WTC11 (cell line): ENCODE measurements at regions not wholly inside any gene's neighbourhood (a gene's known extent, or its start where the extent isn't known, plus 50 kb on each side); places are given as distances from the start of the nearest gene placed in this dataset.

Experiments
- ATAC-seq: fragments of 200-7000 bp; cut with Tn5 transposase; 2 replicates; pipeline ENCODE4 v1.10.0; 2021; ENCODE audit warnings: mild to moderate bottlenecking, moderate library complexity
- CTCF ChIA-PET: fragments of 300-600 bp; sonication (Branson Sonifier 250); formaldehyde crosslinking; loops from one replicate; lab custom pipeline; 2021; ENCODE audit warnings: antibody characterized with exemption; lab: Charles Lee
- POLR2A ChIA-PET: fragments of 350-600 bp; sonication (Branson Sonifier 250); formaldehyde crosslinking; loops from one replicate; lab custom pipeline; 2021; ENCODE audit warnings: antibody characterized with exemption; lab: Charles Lee
- DNase-seq: peaks from one replicate; pipeline ENCODE4 v3.0.0; 2021; ENCODE audit warnings: low spot score
- H3K27ac Mint-ChIP-seq: 2 replicates; pipeline ENCODE4 v1.8.0; 2021; ENCODE audit warnings: mixed read lengths
- H3K27me3 Mint-ChIP-seq: 2 replicates; pipeline ENCODE4 v1.8.0; 2021; ENCODE audit warnings: low read depth, mild to moderate bottlenecking, moderate library complexity, mixed read lengths
- H3K36me3 Mint-ChIP-seq: 2 replicates; pipeline ENCODE4 v1.8.0; 2021; ENCODE audit warnings: mixed read lengths
- H3K4me1 Mint-ChIP-seq: 2 replicates; pipeline ENCODE4 v1.8.0; 2022; ENCODE audit warnings: mixed read lengths
- H3K4me3 Mint-ChIP-seq: 2 replicates; pipeline ENCODE4 v1.8.0; 2021; ENCODE audit warnings: mild to moderate bottlenecking, moderate library complexity, mixed read lengths
- H3K9me3 Mint-ChIP-seq: 2 replicates; pipeline ENCODE4 v1.8.0; 2021; ENCODE audit warnings: mixed read lengths
- ATF1 ChIP-seq: sonication (generic); formaldehyde crosslinking; IDR thresholded peaks from 2 replicates; pipeline ENCODE4 v1.8.1; 2023; ENCODE audit warnings: mild to moderate bottlenecking, moderate library complexity, missing genetic modification reagents
- ATF3 ChIP-seq: sonication (generic); formaldehyde crosslinking; conservative IDR thresholded peaks from 2 replicates; pipeline ENCODE4 v1.8.1; 2022; ENCODE audit warnings: mild to moderate bottlenecking, missing genetic modification reagents
- CBFB ChIP-seq: sonication (generic); formaldehyde crosslinking; IDR thresholded peaks from 2 replicates; pipeline ENCODE4 v1.8.1; 2022; ENCODE audit warnings: mild to moderate bottlenecking, low read depth, missing genetic modification reagents
- CTCF ChIP-seq: fragments of 200-600 bp; IDR thresholded peaks from 2 replicates; pipeline ENCODE4 v1.8.0; 2022; ENCODE audit warnings: antibody characterized with exemption
- EMX1 ChIP-seq: fragments of 250-450 bp; sonication (Bioruptor Pico); IDR thresholded peaks from 2 replicates; pipeline ENCODE4 v1.8.0; 2021; ENCODE audit warnings: mild to moderate bottlenecking
- ETV6 ChIP-seq: sonication (generic); formaldehyde crosslinking; IDR thresholded peaks from 2 replicates; pipeline ENCODE4 v1.8.1; 2022; ENCODE audit warnings: mild to moderate bottlenecking, missing genetic modification reagents
- FOXK1 ChIP-seq: sonication (generic); formaldehyde crosslinking; IDR thresholded peaks from 2 replicates; pipeline ENCODE4 v1.8.0; 2022; ENCODE audit warnings: mild to moderate bottlenecking, moderate library complexity, missing genetic modification reagents
- HMGXB4 ChIP-seq: sonication (generic); formaldehyde crosslinking; IDR thresholded peaks from 2 replicates; pipeline ENCODE4 v1.8.1; 2023; ENCODE audit warnings: mild to moderate bottlenecking, moderate library complexity, missing genetic modification reagents
- IRF2 ChIP-seq: sonication (generic); formaldehyde crosslinking; IDR thresholded peaks from 2 replicates; pipeline ENCODE4 v1.8.0; 2022; ENCODE audit warnings: low read depth, missing genetic modification reagents, borderline replicate concordance
- JUN ChIP-seq: sonication (generic); formaldehyde crosslinking; IDR thresholded peaks from 2 replicates; pipeline ENCODE4 v1.8.0; 2023; ENCODE audit warnings: mild to moderate bottlenecking, missing genetic modification reagents
- MLX ChIP-seq: sonication (generic); formaldehyde crosslinking; IDR thresholded peaks from 2 replicates; pipeline ENCODE4 v1.8.1; 2023; ENCODE audit warnings: mild to moderate bottlenecking, missing genetic modification reagents, moderate library complexity
- MYBL2 ChIP-seq: sonication (generic); formaldehyde crosslinking; IDR thresholded peaks from 2 replicates; pipeline ENCODE4 v1.8.1; 2023; ENCODE audit warnings: mild to moderate bottlenecking, moderate library complexity, missing genetic modification reagents
- SMAD3 ChIP-seq: sonication (generic); formaldehyde crosslinking; IDR thresholded peaks from 2 replicates; pipeline ENCODE4 v1.8.0; 2022; ENCODE audit warnings: missing genetic modification reagents, mild to moderate bottlenecking, borderline replicate concordance
- SMAD4 ChIP-seq: sonication (generic); formaldehyde crosslinking; IDR thresholded peaks from 2 replicates; pipeline ENCODE4 v1.8.0; 2022; ENCODE audit warnings: mild to moderate bottlenecking, missing genetic modification reagents
- SP1 ChIP-seq: sonication (generic); formaldehyde crosslinking; conservative IDR thresholded peaks from 2 replicates; pipeline ENCODE4 v1.8.1; 2022; ENCODE audit warnings: missing genetic modification reagents
- USF1 ChIP-seq: sonication (generic); formaldehyde crosslinking; IDR thresholded peaks from 2 replicates; pipeline ENCODE4 v1.8.0; 2022; ENCODE audit warnings: mild to moderate bottlenecking, missing genetic modification reagents
- ZBTB43 ChIP-seq: sonication (generic); formaldehyde crosslinking; IDR thresholded peaks from 2 replicates; pipeline ENCODE4 v1.8.1; 2023; ENCODE audit warnings: mild to moderate bottlenecking, missing genetic modification reagents
- ZNF423 ChIP-seq: fragments of 250-450 bp; sonication (Bioruptor Pico); IDR thresholded peaks from 2 replicates; pipeline ENCODE4 v2.1.2; 2022; ENCODE audit warnings: mild to moderate bottlenecking, moderate library complexity
- ZNF671 ChIP-seq: fragments of 250-450 bp; sonication (Bioruptor Pico); IDR thresholded peaks from 2 replicates; pipeline ENCODE4 v1.8.0; 2021; ENCODE audit warnings: mild to moderate bottlenecking
- TF ChIP-seq, protein P1 (sequence below): fragments of 250-450 bp; sonication (Bioruptor Pico); conservative IDR thresholded peaks from 2 replicates; pipeline ENCODE4 v1.9.0; 2021; ENCODE audit warnings: mild to moderate bottlenecking
- TF ChIP-seq, protein P2 (sequence below): sonication (generic); formaldehyde crosslinking; IDR thresholded peaks from 2 replicates; pipeline ENCODE4 v1.8.0; 2022; ENCODE audit warnings: mild to moderate bottlenecking, missing genetic modification reagents
- TF ChIP-seq, protein P3 (sequence below): sonication (generic); formaldehyde crosslinking; IDR thresholded peaks from 2 replicates; pipeline ENCODE4 v1.8.0; 2022; ENCODE audit warnings: mild to moderate bottlenecking, missing genetic modification reagents

- TF ChIP-seq, protein P1, sequence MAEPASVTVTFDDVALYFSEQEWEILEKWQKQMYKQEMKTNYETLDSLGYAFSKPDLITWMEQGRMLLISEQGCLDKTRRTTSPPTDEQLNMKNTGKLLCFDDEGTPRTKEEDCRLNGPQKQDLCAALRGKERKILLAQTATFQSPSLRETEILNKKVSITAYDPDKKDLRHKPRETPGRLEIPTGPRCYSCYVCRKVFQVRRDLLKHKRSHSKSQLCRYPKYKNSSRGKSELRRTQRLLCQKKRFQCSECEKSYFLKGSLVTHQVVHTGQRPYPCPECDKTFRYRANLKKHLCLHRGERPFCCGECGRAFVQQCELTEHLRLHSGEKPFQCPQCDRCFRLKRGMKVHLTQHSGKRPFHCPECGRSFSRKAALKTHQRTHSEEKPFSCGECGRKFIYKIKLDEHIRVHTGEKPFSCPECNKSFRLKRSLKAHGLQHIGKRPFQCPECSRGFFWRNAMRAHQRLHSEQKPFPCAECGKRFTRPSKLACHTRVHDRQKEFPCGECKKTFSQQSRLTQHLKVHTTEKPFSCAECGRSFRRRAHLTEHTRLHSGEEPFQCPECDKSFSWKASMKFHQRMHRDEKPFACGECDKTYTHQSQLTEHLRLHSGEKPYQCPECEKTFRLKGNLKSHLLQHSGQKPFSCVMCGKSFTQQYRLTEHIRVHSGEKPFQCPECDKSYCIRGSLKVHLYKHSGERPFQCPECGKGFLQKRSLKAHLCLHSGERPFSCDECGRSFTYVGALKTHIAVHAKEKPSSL (CRISPR knock-in tag), result no peak
- TF ChIP-seq HMGXB4 (CRISPR knock-in tag) (no peak), EMX1 (CRISPR knock-in tag) (no peak), ATF1 (CRISPR knock-in tag) (no peak)
Observed at GRCh38 chr7:47659664-47660462, 78.0 kb upstream of the TNS3 start (continued).

DNA sequence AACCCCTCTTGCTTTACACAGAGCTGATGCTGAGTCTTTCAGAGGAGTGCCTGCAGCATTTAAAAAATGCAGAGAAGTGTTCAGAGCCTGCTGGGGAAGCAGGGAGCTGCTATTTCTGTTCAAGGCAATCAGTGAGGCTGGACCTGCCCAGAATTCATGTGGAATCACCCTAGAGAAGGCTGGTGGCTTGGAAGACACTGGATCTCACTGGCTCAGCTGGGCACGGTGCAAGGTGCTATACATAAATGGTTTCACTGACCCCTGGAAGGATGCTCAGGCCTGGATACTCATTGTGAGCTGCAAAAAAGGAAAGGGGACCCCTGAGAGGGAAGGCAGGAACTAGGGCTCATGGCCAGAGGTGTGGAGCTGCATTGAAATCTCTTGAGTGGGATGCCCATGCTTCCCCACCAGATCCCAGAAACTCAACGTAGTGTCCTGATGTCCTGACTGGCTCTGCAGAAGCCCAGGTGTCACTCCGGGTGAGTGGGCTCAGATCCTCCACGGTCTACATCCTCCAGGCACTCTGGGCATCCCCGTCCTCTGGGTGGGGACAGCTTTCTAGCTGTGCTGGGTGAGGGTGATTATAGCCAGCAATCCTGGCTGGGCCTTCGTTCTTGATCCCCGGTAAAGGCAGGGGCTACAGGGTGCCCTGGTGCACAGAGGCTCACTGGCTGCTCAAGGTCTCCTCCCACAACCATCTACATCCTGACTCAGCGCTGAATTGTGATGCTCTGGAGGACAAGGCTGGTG lies 77.2 kb upstream of the TNS3 start:
- ChIA-PET POLR2A (no interaction called here), CTCF (no interaction called here)
- ATAC-seq (no peak), DNase-seq (no peak)
- Mint-ChIP-seq H3K4me1 (peaks cover 21% of the 10 kb centered on the region), H3K4me3 (no peak overlapping the region), H3K9me3 (no peaks in the 10 kb centered on the region), H3K27ac (no peak overlapping the region), H3K27me3 (no peaks in the 10 kb centered on the region), H3K36me3 (no peaks in the 10 kb centered on the region)
- TF ChIP-seq ATF3 (CRISPR knock-in tag) (no peak), SMAD4 (no peak), ZNF671 (no peak), MLX (no peak)
- TF ChIP-seq, protein P2, sequence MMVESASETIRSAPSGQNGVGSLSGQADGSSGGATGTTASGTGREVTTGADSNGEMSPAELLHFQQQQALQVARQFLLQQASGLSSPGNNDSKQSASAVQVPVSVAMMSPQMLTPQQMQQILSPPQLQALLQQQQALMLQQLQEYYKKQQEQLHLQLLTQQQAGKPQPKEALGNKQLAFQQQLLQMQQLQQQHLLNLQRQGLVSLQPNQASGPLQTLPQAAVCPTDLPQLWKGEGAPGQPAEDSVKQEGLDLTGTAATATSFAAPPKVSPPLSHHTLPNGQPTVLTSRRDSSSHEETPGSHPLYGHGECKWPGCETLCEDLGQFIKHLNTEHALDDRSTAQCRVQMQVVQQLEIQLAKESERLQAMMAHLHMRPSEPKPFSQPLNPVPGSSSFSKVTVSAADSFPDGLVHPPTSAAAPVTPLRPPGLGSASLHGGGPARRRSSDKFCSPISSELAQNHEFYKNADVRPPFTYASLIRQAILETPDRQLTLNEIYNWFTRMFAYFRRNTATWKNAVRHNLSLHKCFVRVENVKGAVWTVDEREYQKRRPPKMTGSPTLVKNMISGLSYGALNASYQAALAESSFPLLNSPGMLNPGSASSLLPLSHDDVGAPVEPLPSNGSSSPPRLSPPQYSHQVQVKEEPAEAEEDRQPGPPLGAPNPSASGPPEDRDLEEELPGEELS (CRISPR knock-in tag), result no peak

GRCh38 chr7:47657126-47657525 lies 75.2 kb upstream of the TNS3 start:
- POLR2A ChIA-PET, result no interaction called here
- H3K27me3 Mint-ChIP-seq, result no peaks in the 10 kb centered on the region; the same call in 1 of the 2 replicates
- H3K36me3 Mint-ChIP-seq, result no peaks in the 10 kb centered on the region
- H3K4me3 Mint-ChIP-seq, result no peak overlapping the region
- H3K4me1 Mint-ChIP-seq, result peaks cover 28% of the 10 kb centered on the region
- H3K9me3 Mint-ChIP-seq, result no peaks in the 10 kb centered on the region
- H3K27ac Mint-ChIP-seq, result no peak overlapping the region
- CTCF ChIA-PET, result no interaction called here
- ATAC-seq (no peak), DNase-seq (no peak)
- TF ChIP-seq ZBTB43 (CRISPR knock-in tag) (no peak), JUN (CRISPR knock-in tag) (no peak), ZNF423 (no peak), ETV6 (CRISPR knock-in tag) (no peak), USF1 (CRISPR knock-in tag) (no peak), SMAD3 (CRISPR knock-in tag) (no peak), SP1 (CRISPR knock-in tag) (no peak), CTCF (no peak), IRF2 (CRISPR knock-in tag) (no peak), FOXK1 (CRISPR knock-in tag) (no peak), MYBL2 (CRISPR knock-in tag) (no peak), CBFB (CRISPR knock-in tag) (no peak)
- TF ChIP-seq, protein P3, sequence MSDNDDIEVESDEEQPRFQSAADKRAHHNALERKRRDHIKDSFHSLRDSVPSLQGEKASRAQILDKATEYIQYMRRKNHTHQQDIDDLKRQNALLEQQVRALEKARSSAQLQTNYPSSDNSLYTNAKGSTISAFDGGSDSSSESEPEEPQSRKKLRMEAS, result no peak
